GM12891 (cell line): ENCODE measurements at regions not wholly inside any gene's neighbourhood (a gene's known extent, or its start where the extent isn't known, plus 50 kb on each side); places are given as distances from the start of the nearest gene placed in this dataset.

ENCODE experiments used
- DNase-seq: peaks from one replicate; pipeline ENCODE4 v3.0.0; 2011; ENCODE audit warnings: low spot score; ENCODE audit not compliant: insufficient read length
- FAIRE-seq: peaks from 2 replicates; lab custom pipeline; 2011; peaks lifted over from hg19 to GRCh38; lab: Jason Lieb, UNC
- PAX5 ChIP-seq: IDR thresholded peaks from 2 replicates; pipeline ENCODE4 v1.6.1; 2011; ENCODE audit warnings: low read length, moderate library complexity, mild to moderate bottlenecking; ENCODE audit not compliant: insufficient read depth, severe bottlenecking
- POLR2A ChIP-seq: IDR thresholded peaks from 2 replicates; pipeline ENCODE4 v1.6.1; 2011; ENCODE audit warnings: low read depth, low read length, control low read depth
- POLR2AphosphoS5 ChIP-seq: IDR thresholded peaks from 2 replicates; pipeline ENCODE4 v1.6.1; 2011; ENCODE audit warnings: low read depth, low read length, control low read depth
- POU2F2 ChIP-seq: IDR thresholded peaks from 2 replicates; pipeline ENCODE4 v1.6.1; 2011; ENCODE audit warnings: low read depth, mild to moderate bottlenecking, control low read depth, low read length, moderate library complexity
- SPI1 ChIP-seq: IDR thresholded peaks from 2 replicates; pipeline ENCODE4 v1.6.1; 2011; ENCODE audit warnings: low read depth, low read length, control low read depth
- TAF1 ChIP-seq: IDR thresholded peaks from 2 replicates; pipeline ENCODE4 v1.6.1; 2011; ENCODE audit warnings: low read depth, low read length, control low read depth

DNA sequence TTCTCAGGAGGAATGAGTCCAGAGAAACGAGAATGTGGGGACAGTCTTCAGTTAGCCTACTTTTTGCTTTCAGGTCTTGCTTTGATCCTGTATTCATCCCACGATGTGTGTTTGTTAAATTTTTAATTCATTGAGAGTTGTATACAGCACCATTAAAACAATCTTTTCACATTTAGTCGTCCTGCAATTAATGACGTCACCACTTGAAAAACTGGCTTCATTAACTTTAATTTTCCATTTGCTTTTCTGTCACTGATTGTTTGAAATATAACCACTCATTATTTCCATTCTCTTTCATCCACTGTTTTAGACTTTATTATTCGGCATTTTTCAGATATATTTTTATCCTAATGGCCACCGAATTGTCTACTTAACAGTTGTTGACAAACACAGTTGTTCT lies 146.9 kb downstream of the TFEC start:
- FAIRE-seq, result no peak
- TF ChIP-seq POU2F2 (no peak), SPI1 (no peak), TAF1 (no peak), PAX5 (no peak), POLR2A (no peak), POLR2AphosphoS5 (no peak)

GRCh38 chr7:115881476-115881875 lies 149.1 kb downstream of the TFEC start:
- FAIRE-seq, result no peak

More for the DNA sequence above, 146.9 kb downstream of the TFEC start:
- DNase-seq, result no peak

GRCh38 chr7:115879171-115879570 lies 151.4 kb downstream of the TFEC start:
- TF ChIP-seq TAF1, result no peak
- TF ChIP-seq POLR2AphosphoS5, result no peak
- no peak for TF ChIP-seq POLR2A
- no peak for TF ChIP-seq POU2F2
- no peak for TF ChIP-seq SPI1
- no peak for TF ChIP-seq PAX5
- DNase-seq (no peak), FAIRE-seq (no peak)

More at GRCh38 chr7:115881476-115881875, 149.1 kb downstream of the TFEC start:
- TF ChIP-seq POU2F2 (no peak), POLR2AphosphoS5 (no peak)
- DNase-seq, result no peak

- TF ChIP-seq POLR2A (no peak), SPI1 (no peak), POU2F2 (no peak), PAX5 (no peak), TAF1 (no peak), POLR2AphosphoS5 (no peak)
- no peak for FAIRE-seq
- no peak for DNase-seq
Measured at GRCh38 chr7:115869801-115870200, 160.8 kb downstream of the TFEC start.

DNA sequence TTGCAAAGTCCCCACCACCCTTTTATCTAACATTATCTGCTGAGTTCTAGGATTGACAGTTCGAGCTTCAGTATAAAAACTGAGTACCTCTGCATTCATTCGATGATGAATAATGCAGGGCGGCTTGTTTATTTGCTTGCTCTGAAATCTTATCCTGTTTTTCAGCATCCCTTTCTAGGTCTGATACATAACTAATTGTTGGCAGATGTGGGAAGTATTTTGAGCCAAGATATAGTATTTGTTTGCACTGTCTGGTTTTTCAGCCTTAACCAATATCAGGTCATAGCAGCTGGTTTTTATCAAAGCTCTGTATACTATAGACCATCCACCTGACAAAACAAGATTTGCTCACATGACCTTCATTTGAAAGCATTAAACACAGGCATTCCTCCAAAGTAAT lies 161.4 kb downstream of the TFEC start:
- TF ChIP-seq SPI1 (no peak), POU2F2 (no peak), POLR2A (no peak), POLR2AphosphoS5 (no peak), TAF1 (no peak)
- DNase-seq (no peak), FAIRE-seq (no peak)

DNA sequence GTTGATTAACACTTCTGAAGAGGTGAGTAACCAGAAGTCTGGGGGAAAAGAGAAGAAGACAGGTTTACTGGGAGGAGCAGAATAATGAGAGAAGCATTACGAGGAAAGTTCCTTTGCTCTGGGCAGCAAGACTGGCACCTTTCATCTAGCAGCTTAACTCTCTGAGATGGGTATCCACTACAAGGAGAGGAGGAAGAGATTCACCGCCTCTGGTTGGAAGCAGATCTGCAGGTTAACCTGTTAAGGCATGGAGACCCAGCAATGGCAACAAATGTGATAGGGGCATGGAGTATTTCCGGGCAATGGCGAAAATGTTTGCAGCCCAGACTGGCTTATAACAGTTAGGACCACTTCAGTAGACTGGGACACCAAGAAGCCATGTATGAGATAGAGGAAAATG lies 162.2 kb downstream of the TFEC start:
- FAIRE-seq, result no peak
- no peak for DNase-seq
- TF ChIP-seq POU2F2, result no peak
- TF ChIP-seq POLR2A, result no peak
- TF ChIP-seq SPI1, result no peak
- TF ChIP-seq PAX5, result no peak
- no peak for TF ChIP-seq TAF1
- no peak for TF ChIP-seq POLR2AphosphoS5

DNA sequence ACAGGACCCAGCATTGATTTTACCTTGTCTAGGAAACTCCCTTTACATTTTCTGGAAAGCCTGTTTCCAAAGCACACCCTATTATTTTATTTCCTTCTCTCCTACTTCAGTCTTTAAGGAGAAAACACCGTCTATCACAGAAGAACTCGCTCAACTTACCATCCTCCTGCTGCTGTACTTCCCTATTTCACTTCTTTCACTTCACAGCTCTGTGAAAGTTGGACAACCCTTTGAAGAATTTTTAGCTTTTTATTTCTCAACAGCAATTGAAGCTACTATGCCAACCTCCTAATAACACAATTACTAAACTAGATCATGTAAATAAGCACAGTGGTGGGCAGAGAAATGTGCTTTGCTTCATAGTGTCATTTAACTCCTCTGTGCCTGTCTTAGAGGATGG lies 166.5 kb downstream of the TFEC start:
- DNase-seq (no peak), FAIRE-seq (no peak)
- TF ChIP-seq POLR2A (no peak), POLR2AphosphoS5 (no peak)

GRCh38 chr7:115851291-115851690 lies 179.3 kb downstream of the TFEC start:
- DNase-seq (no peak), FAIRE-seq (no peak)
- TF ChIP-seq POU2F2, result no peak
- no peak for TF ChIP-seq SPI1
- no peak for TF ChIP-seq PAX5
- TF ChIP-seq POLR2AphosphoS5, result no peak
- no peak for TF ChIP-seq POLR2A
- TF ChIP-seq TAF1, result no peak

- DNase-seq, result no peak
Measured at GRCh38 chr7:115850774-115851173, 179.8 kb downstream of the TFEC start.

GRCh38 chr7:115844857-115845256 lies 185.7 kb downstream of the TFEC start:
- DNase-seq (no peak), FAIRE-seq (no peak)
- TF ChIP-seq POU2F2, result no peak
- TF ChIP-seq SPI1, result no peak
- no peak for TF ChIP-seq POLR2A
- no peak for TF ChIP-seq TAF1
- no peak for TF ChIP-seq PAX5
- no peak for TF ChIP-seq POLR2AphosphoS5

More at GRCh38 chr7:115850774-115851173, 179.8 kb downstream of the TFEC start:
- TF ChIP-seq POU2F2 (no peak), PAX5 (no peak), POLR2AphosphoS5 (no peak)
- FAIRE-seq, result no peak

GRCh38 chr7:115840702-115841101 lies 189.9 kb downstream of the TFEC start:
- no peak for FAIRE-seq
- DNase-seq, result no peak
- TF ChIP-seq TAF1 (no peak), POLR2AphosphoS5 (no peak), SPI1 (no peak), PAX5 (no peak), POU2F2 (no peak), POLR2A (no peak)
